HG03565 (cell line): ENCODE measurements at regions not wholly inside any gene's neighbourhood (a gene's known extent, or its start where the extent isn't known, plus 50 kb on each side); places are given as distances from the start of the nearest gene placed in this dataset.
"Not testable (repeated sequence)": the region's sequence is repeated elsewhere in the genome, so short reads cannot be mapped to it uniquely, and the experiment has no call there.

ENCODE experiments used
- ATAC-seq: cut with Tn5 transposase; IDR thresholded peaks from one replicate; pipeline ENCODE4 v1.9.1; 2021; ENCODE audit warnings: mild to moderate bottlenecking, moderate library complexity; ENCODE audit not compliant: unreplicated experiment

DNA sequence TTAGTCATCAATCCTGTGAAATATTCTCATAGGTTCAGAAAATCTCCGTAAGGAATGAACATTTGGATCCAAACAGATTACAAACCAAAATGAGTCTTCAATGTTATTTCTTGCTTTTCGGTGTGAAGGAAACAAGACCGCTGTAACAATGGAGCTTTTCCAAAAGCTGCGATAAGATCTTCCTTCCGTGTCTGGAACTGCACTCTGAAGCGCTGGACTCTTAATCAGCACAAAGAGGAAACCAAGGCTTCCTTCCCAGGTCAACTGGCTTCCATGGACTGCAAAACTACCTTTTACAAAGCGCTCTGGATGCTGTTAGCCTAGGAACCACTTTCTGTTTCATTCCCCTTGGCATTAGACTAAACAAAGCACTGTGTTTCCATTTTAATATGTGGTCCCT is 137.9 kb upstream of the BASP1 start:
- ATAC-seq, result no peak

GRCh38 chr5:17080361-17080760 is 137.1 kb upstream of the BASP1 start:
- no peak for ATAC-seq

- ATAC-seq, result no peak
These were observed 136.3 kb upstream of the BASP1 start for GRCh38 chr5:17081142-17081541.

- not testable (repeated sequence) for ATAC-seq
These were observed 134.2 kb upstream of the BASP1 start for GRCh38 chr5:17083276-17083675.

GRCh38 chr5:17087035-17087434 is 130.4 kb upstream of the BASP1 start:
- no peak for ATAC-seq

DNA sequence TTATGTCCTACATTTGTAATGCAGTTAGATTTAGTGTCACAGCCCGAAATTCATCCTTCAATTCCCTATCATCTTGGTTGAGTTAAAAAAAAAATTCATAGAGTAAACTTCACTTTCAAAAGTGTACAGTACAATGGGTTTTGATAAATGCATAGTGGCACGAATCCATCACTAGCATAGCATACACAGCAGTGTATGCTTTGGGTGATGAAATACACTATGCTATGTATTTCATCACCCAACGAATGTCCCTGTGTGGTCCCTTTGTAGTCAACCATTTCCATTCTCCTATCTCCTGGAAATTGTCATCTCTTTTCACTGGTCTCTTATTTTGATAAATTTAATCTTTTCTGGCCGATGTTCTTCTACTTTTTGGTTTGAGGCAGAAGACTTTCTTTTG is 129.4 kb upstream of the BASP1 start:
- no peak for ATAC-seq

GRCh38 chr5:17089001-17089400 is 128.4 kb upstream of the BASP1 start:
- no peak for ATAC-seq

DNA sequence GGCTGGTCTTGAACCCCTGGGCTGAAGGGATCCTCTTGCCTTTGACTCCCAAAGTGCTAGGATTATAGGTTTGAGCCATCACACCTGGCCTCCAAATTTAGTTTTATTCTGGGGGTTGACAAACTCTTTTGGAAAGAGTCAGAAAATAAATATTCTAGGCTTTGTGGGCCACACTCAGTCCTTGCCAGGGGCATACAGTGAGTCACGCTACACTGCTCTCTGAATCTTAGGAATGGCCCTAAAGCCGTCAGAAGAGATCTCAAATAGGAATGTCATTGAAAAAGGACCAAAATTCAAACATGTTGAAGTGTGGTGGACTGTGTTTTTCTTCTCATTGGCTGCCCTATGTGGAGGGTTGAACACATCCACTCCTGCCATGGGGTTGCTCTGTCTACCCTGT is 127.7 kb upstream of the BASP1 start:
- ATAC-seq, result no peak

DNA sequence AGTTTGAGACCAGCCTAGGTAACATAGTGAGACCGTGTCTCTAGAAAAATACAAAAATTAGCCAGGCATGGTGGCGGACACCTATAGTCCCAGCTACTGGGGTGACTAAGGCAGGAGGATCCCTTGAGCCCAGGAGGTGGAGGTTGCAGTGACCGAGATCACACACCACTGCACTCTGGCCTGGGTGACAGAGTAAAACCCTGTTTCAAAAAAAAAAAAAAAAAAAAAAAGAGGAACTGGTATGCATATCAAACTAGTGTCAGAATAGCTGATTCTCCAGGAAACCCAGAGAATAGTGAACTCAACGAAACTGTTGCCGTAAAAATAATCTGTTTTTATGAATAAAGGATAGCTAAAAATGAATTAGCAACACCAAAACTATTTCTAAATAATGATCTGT is 126.6 kb upstream of the BASP1 start:
- no peak for ATAC-seq

- ATAC-seq, result no peak
These were observed 122.6 kb upstream of the BASP1 start for GRCh38 chr5:17094830-17095229.

- ATAC-seq, result no peak
These were observed 120.3 kb upstream of the BASP1 start for GRCh38 chr5:17096952-17097695.

GRCh38 chr5:17099946-17100345 is 117.5 kb upstream of the BASP1 start:
- no peak for ATAC-seq

GRCh38 chr5:17103461-17103860 is 114.0 kb upstream of the BASP1 start:
- ATAC-seq, result no peak

DNA sequence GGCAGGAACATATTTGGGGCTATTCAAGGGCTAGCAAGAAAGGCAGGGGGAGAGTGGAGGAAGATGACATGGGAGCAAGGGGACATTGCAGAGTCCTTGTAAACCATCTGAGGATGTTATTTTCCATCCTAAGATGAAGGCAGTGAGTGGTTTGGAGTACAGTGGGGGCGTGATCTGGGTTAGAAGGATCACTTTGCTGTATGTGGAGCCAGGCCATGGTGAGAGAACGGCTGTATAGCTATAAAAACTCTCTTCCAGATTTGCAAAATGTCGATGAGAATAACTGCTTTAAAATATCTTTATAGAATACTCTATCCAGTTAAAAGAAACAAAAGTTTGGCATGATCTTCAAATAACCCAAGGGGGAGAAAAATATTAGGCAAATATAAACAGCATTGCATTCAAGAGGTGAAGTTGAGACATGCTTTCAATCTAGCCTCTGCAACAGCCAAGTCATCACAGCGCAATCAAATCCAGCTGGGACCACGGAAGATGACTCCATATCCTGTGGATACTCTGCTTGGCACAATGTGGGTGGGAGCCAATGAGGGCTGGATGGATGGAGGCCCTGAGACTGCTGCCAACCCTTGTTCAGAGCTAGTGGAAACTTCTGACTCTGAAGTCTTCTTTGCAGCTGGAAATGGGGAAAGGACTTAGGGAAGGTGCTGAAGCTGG is 111.5 kb upstream of the BASP1 start:
- ATAC-seq, result no peak

GRCh38 chr5:17106521-17106920 is 110.9 kb upstream of the BASP1 start:
- no peak for ATAC-seq

GRCh38 chr5:17112091-17112716 is 105.2 kb upstream of the BASP1 start:
- ATAC-seq, result not testable (repeated sequence)

- ATAC-seq, result no peak
These were observed 104.1 kb upstream of the BASP1 start for GRCh38 chr5:17113174-17113958.

GRCh38 chr5:17114233-17114632 is 103.2 kb upstream of the BASP1 start:
- ATAC-seq, result no peak

GRCh38 chr5:17114715-17115599 is 102.5 kb upstream of the BASP1 start:
- no peak for ATAC-seq

DNA sequence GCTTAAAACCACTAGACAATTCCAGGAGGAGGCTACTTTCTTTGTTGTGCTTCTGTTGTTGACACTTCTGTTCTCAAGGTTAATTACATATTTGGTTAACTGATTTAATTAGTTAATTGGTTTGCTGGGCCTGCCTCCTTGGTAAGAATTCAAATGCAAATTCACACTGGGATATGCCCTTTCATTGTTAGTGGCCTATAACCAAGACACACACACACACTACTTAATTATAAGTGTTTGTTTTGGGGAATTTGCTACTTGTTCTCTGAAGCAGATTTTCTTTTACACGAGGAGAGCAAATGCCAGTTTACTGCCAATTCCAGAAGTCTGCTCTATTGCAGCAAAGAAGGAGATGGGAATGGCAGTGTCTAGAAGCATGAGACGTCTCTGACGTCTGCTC is 101.6 kb upstream of the BASP1 start:
- ATAC-seq, result no peak
